ENCODE measurements at regions not wholly inside any gene's neighbourhood (a gene's known extent, or its start where the extent isn't known, plus 50 kb on each side); places are given as distances from the start of the nearest gene placed in this dataset.
A peak's percentile ranks its signal among the peaks of the same experiment; 100 is the strongest.

GRCh38 chr16:61181982-61182381 lies 854.3 kb downstream of the CDH8 start:
- DNase-seq (no peak), FAIRE-seq (no peak)
- Histone ChIP-seq H3K4me3 (ENCODE audit: low read length in 3 of 3) (no peak overlapping the region), H3K27me3 (ENCODE audit: control insufficient read depth, insufficient read depth, low read length) (no peaks in the 10 kb centered on the region), H3K36me3 (ENCODE audit: control insufficient read depth in 2 of 3, insufficient read depth in 3 of 3, low read length in 3 of 3) (no peaks in the 10 kb centered on the region), H3K4me1 (ENCODE audit: control insufficient read depth in 2 of 3, insufficient read depth in 2 of 3, low read depth in 1 of 3, low read length in 3 of 3) (no peaks in the 10 kb centered on the region), H3K27ac (ENCODE audit: low read depth in 2 of 2, low read length in 2 of 2) (no peak overlapping the region), H3K9ac (ENCODE audit: low read length in 3 of 3) (no peak overlapping the region), H3K9me3 (ENCODE audit: control insufficient read depth in 2 of 3, insufficient read depth in 1 of 3, low read length in 3 of 3) (no peaks in the 10 kb centered on the region)
- intact Hi-C loops (cut with DNase I) = no loop called here
- TF ChIP-seq, protein P1, sequence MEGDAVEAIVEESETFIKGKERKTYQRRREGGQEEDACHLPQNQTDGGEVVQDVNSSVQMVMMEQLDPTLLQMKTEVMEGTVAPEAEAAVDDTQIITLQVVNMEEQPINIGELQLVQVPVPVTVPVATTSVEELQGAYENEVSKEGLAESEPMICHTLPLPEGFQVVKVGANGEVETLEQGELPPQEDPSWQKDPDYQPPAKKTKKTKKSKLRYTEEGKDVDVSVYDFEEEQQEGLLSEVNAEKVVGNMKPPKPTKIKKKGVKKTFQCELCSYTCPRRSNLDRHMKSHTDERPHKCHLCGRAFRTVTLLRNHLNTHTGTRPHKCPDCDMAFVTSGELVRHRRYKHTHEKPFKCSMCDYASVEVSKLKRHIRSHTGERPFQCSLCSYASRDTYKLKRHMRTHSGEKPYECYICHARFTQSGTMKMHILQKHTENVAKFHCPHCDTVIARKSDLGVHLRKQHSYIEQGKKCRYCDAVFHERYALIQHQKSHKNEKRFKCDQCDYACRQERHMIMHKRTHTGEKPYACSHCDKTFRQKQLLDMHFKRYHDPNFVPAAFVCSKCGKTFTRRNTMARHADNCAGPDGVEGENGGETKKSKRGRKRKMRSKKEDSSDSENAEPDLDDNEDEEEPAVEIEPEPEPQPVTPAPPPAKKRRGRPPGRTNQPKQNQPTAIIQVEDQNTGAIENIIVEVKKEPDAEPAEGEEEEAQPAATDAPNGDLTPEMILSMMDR (IDR thresholded peaks at IDR 0.05; ENCODE audit: borderline replicate concordance, extremely low read depth, insufficient read depth) = no peak

- TF ChIP-seq, protein P1 (IDR thresholded peaks at IDR 0.05; ENCODE audit: borderline replicate concordance, extremely low read depth, insufficient read depth) = no peak
- Histone ChIP-seq H3K27ac (ENCODE audit: low read depth in 2 of 2, low read length in 2 of 2) (no peak overlapping the region), H3K4me3 (ENCODE audit: low read length in 3 of 3) (no peak overlapping the region), H3K9ac (ENCODE audit: low read length in 3 of 3) (no peak overlapping the region), H3K36me3 (ENCODE audit: control insufficient read depth in 2 of 3, insufficient read depth in 3 of 3, low read length in 3 of 3) (no peaks in the 10 kb centered on the region), H3K27me3 (ENCODE audit: control insufficient read depth, insufficient read depth, low read length) (no peaks in the 10 kb centered on the region), H3K9me3 (ENCODE audit: control insufficient read depth in 2 of 3, insufficient read depth in 1 of 3, low read length in 3 of 3) (no peaks in the 10 kb centered on the region), H3K4me1 (ENCODE audit: control insufficient read depth in 2 of 3, insufficient read depth in 2 of 3, low read depth in 1 of 3, low read length in 3 of 3) (no peaks in the 10 kb centered on the region)
- FAIRE-seq (no peak), DNase-seq (no peak)
- intact Hi-C loops (cut with DNase I) = no loop called here
Observed at GRCh38 chr16:61179561-61179960, 856.7 kb downstream of the CDH8 start.

DNA sequence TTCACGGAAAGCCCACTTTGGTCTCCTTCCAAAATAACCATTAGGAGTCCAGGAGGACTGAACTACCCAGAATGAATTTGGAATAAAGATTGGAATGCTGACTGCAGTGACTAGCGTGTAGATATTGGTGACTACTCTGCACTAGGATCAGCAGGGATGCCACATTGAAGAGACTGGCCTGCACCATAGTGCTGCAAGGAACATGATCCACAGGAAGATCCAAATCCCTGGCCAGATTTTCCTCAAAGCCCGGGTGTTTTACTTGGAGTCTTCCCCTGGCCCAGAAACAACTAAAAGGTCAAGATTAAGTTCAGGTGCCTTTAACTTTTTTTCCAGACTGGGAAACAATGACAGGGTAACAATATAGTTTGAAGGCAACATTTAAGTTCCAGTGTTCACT lies 870.4 kb downstream of the CDH8 start:
- Histone ChIP-seq H3K36me3 (ENCODE audit: control insufficient read depth in 2 of 3, insufficient read depth in 3 of 3, low read length in 3 of 3) (no peaks in the 10 kb centered on the region), H3K4me3 (ENCODE audit: low read length in 3 of 3) (no peak overlapping the region), H3K9ac (ENCODE audit: low read length in 3 of 3) (no peak overlapping the region), H3K27ac (ENCODE audit: low read depth in 2 of 2, low read length in 2 of 2) (no peak overlapping the region), H3K9me3 (ENCODE audit: control insufficient read depth in 2 of 3, insufficient read depth in 1 of 3, low read length in 3 of 3) (peaks cover 0 to 3% (median 0%) of the 10 kb centered on the region in 3 donors), H3K4me1 (ENCODE audit: control insufficient read depth in 2 of 3, insufficient read depth in 2 of 3, low read depth in 1 of 3, low read length in 3 of 3) (no peaks in the 10 kb centered on the region), H3K27me3 (ENCODE audit: control insufficient read depth, insufficient read depth, low read length) (no peaks in the 10 kb centered on the region)
- FAIRE-seq (no peak), DNase-seq (peak in 1 of 5 donors; percentile 7)
- intact Hi-C loops (cut with DNase I) = no loop called here
- TF ChIP-seq, protein P1 (IDR thresholded peaks at IDR 0.05; ENCODE audit: borderline replicate concordance, extremely low read depth, insufficient read depth) = no peak

- H3K4me3 ChIP-seq (ENCODE audit: low read length in 3 of 3) = no peak overlapping the region
- H3K9me3 ChIP-seq (ENCODE audit: control insufficient read depth in 2 of 3, insufficient read depth in 1 of 3, low read length in 3 of 3) = no peaks in the 10 kb centered on the region
- no peaks in the 10 kb centered on the region for H3K36me3 ChIP-seq (ENCODE audit: control insufficient read depth in 2 of 3, insufficient read depth in 3 of 3, low read length in 3 of 3)
- DNase-seq = peak in 1 of 5 donors; percentile 32
- no peak overlapping the region for H3K9ac ChIP-seq (ENCODE audit: low read length in 3 of 3)
- TF ChIP-seq, protein P1 (IDR thresholded peaks at IDR 0.05; ENCODE audit: borderline replicate concordance, extremely low read depth, insufficient read depth) = no peak
- intact Hi-C loops (cut with DNase I) = no loop called here
- H3K27me3 ChIP-seq (ENCODE audit: control insufficient read depth, insufficient read depth, low read length) = no peaks in the 10 kb centered on the region
- H3K4me1 ChIP-seq (ENCODE audit: control insufficient read depth in 2 of 3, insufficient read depth in 2 of 3, low read depth in 1 of 3, low read length in 3 of 3) = no peaks in the 10 kb centered on the region
- no peak for FAIRE-seq
- H3K27ac ChIP-seq (ENCODE audit: low read depth in 2 of 2, low read length in 2 of 2) = no peak overlapping the region
Observed at GRCh38 chr16:61150351-61150750, 885.9 kb downstream of the CDH8 start.

All from kidney (tissue), 13 donors.